GM12878 (cell line): ENCODE measurements at regions not wholly inside any gene's neighbourhood (a gene's known extent, or its start where the extent isn't known, plus 50 kb on each side); places are given as distances from the start of the nearest gene placed in this dataset.

Experiments used
- ATAC-seq: fragments of 200-7000 bp; cut with Tn5 transposase; 3 replicates; pipeline ENCODE4 v1.9.1; 2020; ENCODE audit warnings: mild to moderate bottlenecking, moderate library complexity
- BruUV-seq: library from RNA; stranded (reverse); fragments of 400-500 nt; replicated peaks from 2 replicates; lab custom pipeline; 2021; lab: Mats Ljungman, UMichigan
- CTCF ChIA-PET: fragments of 300-600 bp; sonication (Branson Sonifier 250); formaldehyde crosslinking; extraction: SDS; loops from one replicate; lab custom pipeline; 2021; ENCODE audit warnings: inconsistent platforms; lab: Yijun Ruan, JAX
- POLR2A ChIA-PET: fragments of 350-600 bp; formaldehyde crosslinking; extraction: SDS; loops from one replicate; lab custom pipeline; 2021; ENCODE audit warnings: inconsistent platforms; lab: Charles Lee
- RAD21 ChIA-PET: fragments of 300-600 bp; sonication (Branson Sonifier 250); formaldehyde crosslinking; loops from one replicate; lab custom pipeline; 2023; ENCODE audit warnings: antibody characterized with exemption; ENCODE audit not compliant: unreplicated experiment; lab: Charles Lee
- SMC1A ChIA-PET: fragments of 300-600 bp; sonication (Branson Sonifier 250); formaldehyde crosslinking; loops from one replicate; lab custom pipeline; 2023; ENCODE audit not compliant: unreplicated experiment, uncharacterized antibody; lab: Charles Lee
- DNase-seq: peaks from one replicate; pipeline ENCODE4 v3.0.0-alpha.2; 2011; ENCODE audit warnings: low read depth, low spot score
- FAIRE-seq: peaks from 3 replicates; lab custom pipeline; 2011; peaks lifted over from hg19 to GRCh38; lab: Jason Lieb, UNC
- H2AFZ ChIP-seq: 2 replicates; pipeline ENCODE4 v1.6.0; 2011; ENCODE audit warnings: low read depth, low read length, control low read depth; ENCODE audit not compliant: control insufficient read depth
- H3K27ac ChIP-seq: 2 replicates; pipeline ENCODE4 v1.5.1; 2011; ENCODE audit warnings: control low read depth; ENCODE audit not compliant: control insufficient read depth, insufficient read depth
- H3K27me3 ChIP-seq, 2 experiments: replicated peaks in 1 of 2; 2 replicates each; pipeline versions ENCODE4 v1.6.0 to v1.6.1; 2011; ENCODE audit warnings: low read length in 1 of 2; ENCODE audit not compliant: control insufficient read depth in 2 of 2, insufficient read depth in 2 of 2
- H3K36me3 ChIP-seq, 2 experiments: 2 replicates each; pipeline ENCODE4 v1.5.1; 2011; ENCODE audit warnings: low read length in 1 of 2; ENCODE audit not compliant: control insufficient read depth in 2 of 2, insufficient read depth in 2 of 2
- H3K4me1 ChIP-seq: 2 replicates; pipeline ENCODE4 v1.6.1; 2011; ENCODE audit warnings: mild to moderate bottlenecking, low read length, moderate library complexity, mixed read lengths; ENCODE audit not compliant: control insufficient read depth, insufficient read depth
- H3K4me2 ChIP-seq: 2 replicates; pipeline ENCODE4 v1.6.0; 2011; ENCODE audit warnings: control low read depth; ENCODE audit not compliant: control insufficient read depth, insufficient read depth
- H3K4me3 ChIP-seq: fragments of 200-600 bp; sonication (generic); 2 replicates; pipeline ENCODE4 v1.5.1; 2016
- H3K79me2 ChIP-seq: 2 replicates; pipeline ENCODE4 v1.6.0; 2011; ENCODE audit warnings: low read length; ENCODE audit not compliant: control insufficient read depth, insufficient read depth
- H3K9ac ChIP-seq: 2 replicates; pipeline ENCODE4 v1.8.0; 2011; ENCODE audit warnings: low read length, control low read depth, mixed read lengths; ENCODE audit not compliant: control insufficient read depth, insufficient read depth
- H3K9me3 ChIP-seq: replicated peaks from 3 replicates; pipeline ENCODE4 v1.5.1; 2011; ENCODE audit warnings: mild to moderate bottlenecking, low read length; ENCODE audit not compliant: control insufficient read depth, insufficient read depth
- H4K20me1 ChIP-seq: 2 replicates; pipeline ENCODE4 v1.6.0; 2011; ENCODE audit not compliant: control insufficient read depth, insufficient read depth
- CBX5 ChIP-seq: sonication (generic); IDR thresholded peaks from 2 replicates; pipeline ENCODE4 v1.6.1; 2016; ENCODE audit warnings: low read depth, moderate library complexity, mild to moderate bottlenecking, inconsistent platforms
- CHD1 ChIP-seq: IDR thresholded peaks from 2 replicates; pipeline ENCODE4 v1.6.1; 2012; ENCODE audit warnings: low read depth, low read length, improper control_type of control experiment
- EP300 ChIP-seq, 2 experiments: fragments of 150-350 bp in 1 of 2; IDR thresholded peaks; 2 replicates each; pipeline ENCODE4 v1.6.1; 2011 to 2012; ENCODE audit warnings: low read depth in 2 of 2, low read length in 2 of 2, borderline replicate concordance in 1 of 2, improper control_type of control experiment in 1 of 2, inconsistent platforms in 1 of 2; ENCODE audit not compliant: control insufficient read depth in 1 of 2
- FOXM1 ChIP-seq: IDR thresholded peaks from 2 replicates; pipeline ENCODE4 v1.6.1; 2012; ENCODE audit warnings: low read depth, mild to moderate bottlenecking, inconsistent platforms, low read length, moderate library complexity
- KAT2A ChIP-seq: conservative IDR thresholded peaks from 2 replicates; pipeline ENCODE4 v1.6.1; 2011; ENCODE audit warnings: low read depth, low read length; ENCODE audit not compliant: control insufficient read depth
- MEF2A ChIP-seq: IDR thresholded peaks from 2 replicates; pipeline ENCODE4 v1.6.1; 2011; ENCODE audit warnings: low read depth, mild to moderate bottlenecking, low read length, moderate library complexity; ENCODE audit not compliant: insufficient read depth
- MYC ChIP-seq: IDR thresholded peaks from 2 replicates; pipeline ENCODE4 v1.6.1; 2011; ENCODE audit warnings: mild to moderate bottlenecking, low read length, moderate library complexity, inconsistent platforms; ENCODE audit not compliant: insufficient read depth, insufficient replicate concordance, insufficient read length, severe bottlenecking
- NFIC ChIP-seq: IDR thresholded peaks from 2 replicates; pipeline ENCODE4 v1.6.1; 2012; ENCODE audit warnings: low read depth, mild to moderate bottlenecking, inconsistent platforms, low read length, moderate library complexity
- NFXL1 ChIP-seq: fragments of 450-650 bp; IDR thresholded peaks from 2 replicates; pipeline ENCODE4 v1.6.1; 2017; ENCODE audit warnings: antibody characterized with exemption, mild to moderate bottlenecking, borderline replicate concordance
- NKRF ChIP-seq: fragments of 450-650 bp; conservative IDR thresholded peaks from 2 replicates; pipeline ENCODE4 v1.6.1; 2017; ENCODE audit warnings: mild to moderate bottlenecking, moderate library complexity
- SMARCA5 ChIP-seq: fragments of 450-650 bp; IDR thresholded peaks from 2 replicates; pipeline ENCODE4 v1.6.1; 2017; ENCODE audit warnings: mild to moderate bottlenecking
- YBX1 ChIP-seq: fragments of 450-650 bp; IDR thresholded peaks from 2 replicates; pipeline ENCODE4 v1.6.1; 2016; ENCODE audit warnings: antibody characterized with exemption
- ZBTB40 ChIP-seq: fragments of 450-650 bp; IDR thresholded peaks from 2 replicates; pipeline ENCODE4 v1.6.1; 2016; ENCODE audit warnings: mild to moderate bottlenecking, moderate library complexity, borderline replicate concordance
- ZNF207 ChIP-seq: fragments of 450-650 bp; IDR thresholded peaks from 2 replicates; pipeline ENCODE4 v1.6.1; 2014; ENCODE audit warnings: antibody characterized with exemption, mild to moderate bottlenecking, borderline replicate concordance
- ZNF384 ChIP-seq: IDR thresholded peaks from 2 replicates; pipeline ENCODE4 v1.6.1; 2012; ENCODE audit warnings: low read depth, mild to moderate bottlenecking, low read length, improper control_type of control experiment, borderline replicate concordance
- WGBS: methylation state at CpG from one replicate; pipeline ENCODE4 v1.1.6; 2016; ENCODE audit warnings: low lambda C conversion rate; ENCODE audit not compliant: insufficient replicate concordance, insufficient coverage; ENCODE audit errors: missing lambda C conversion rate; 5-methylcytosine and 5-hydroxymethylcytosine counted together
- in situ Hi-C: fragments of 300-500 bp; cut with MboI; formaldehyde crosslinking; loops from 9 replicates; pipeline ENCODE4 v1.14.3; 2018; ENCODE audit warnings: mixed read lengths
- intact Hi-C: fragments of 100-400 bp; cut with micrococcal nuclease; formaldehyde crosslinking; loops from one replicate; pipeline ENCODE4 v1.14.2; 2022; ENCODE audit not compliant: unreplicated experiment

GRCh38 chr16:48913384-48913783, 303.4 kb upstream of the N4BP1 start:
- no peaks in the 10 kb centered on the region for H3K9me3 ChIP-seq
- no peak overlapping the region for H3K4me3 ChIP-seq
- TF ChIP-seq SMARCA5 (no peak), NFIC (no peak), EP300 (IDR thresholded peaks at IDR 0.05; ENCODE audit: borderline replicate concordance in 1 of 2, control insufficient read depth in 1 of 2, low read depth in 2 of 2, low read length in 2 of 2) (no peak), ZNF207 (no peak), MEF2A (no peak), FOXM1 (no peak), KAT2A (no peak), MYC (no peak), YBX1 (no peak), CBX5 (no peak), CHD1 (no peak), ZNF384 (no peak), ZBTB40 (no peak), NKRF (no peak), NFXL1 (no peak)
- in situ Hi-C loops (no loop called here), intact Hi-C loops (no loop called here)
- no TSS peak for BruUV-seq
- POLR2A ChIA-PET, result no interaction called here
- SMC1A ChIA-PET, result no interaction called here
- peaks cover 18% of the 10 kb centered on the region for H3K4me1 ChIP-seq
- no peak overlapping the region for H3K4me2 ChIP-seq
- ATAC-seq (no peak), DNase-seq (no peak), FAIRE-seq (no peak)
- H3K27me3 ChIP-seq, result no peaks in the 10 kb centered on the region
- H3K36me3 ChIP-seq, result no peaks in the 10 kb centered on the region
- no peaks in the 10 kb centered on the region for H3K79me2 ChIP-seq
- CTCF ChIA-PET, result interaction anchor here (2.4 kb wide), 1 partner anchor 11 kb away, joined by 13 read pairs; no protein-coding TSS in a partner anchor
- H4K20me1 ChIP-seq, result no peaks in the 10 kb centered on the region
- H3K9ac ChIP-seq, result no peak overlapping the region
- RAD21 ChIA-PET, result interaction anchor here (1.9 kb wide), 1 partner anchor 10 kb away, joined by 6 read pairs; no protein-coding TSS in a partner anchor
- H2AFZ ChIP-seq, result no peak overlapping the region
- 10% methylated on average over 4 of the region's 4 CpGs for WGBS
- no peak overlapping the region for H3K27ac ChIP-seq
